ENCODE measurements at regions not wholly inside any gene's neighbourhood (a gene's known extent, or its start where the extent isn't known, plus 50 kb on each side); places are given as distances from the start of the nearest gene placed in this dataset.

DNA sequence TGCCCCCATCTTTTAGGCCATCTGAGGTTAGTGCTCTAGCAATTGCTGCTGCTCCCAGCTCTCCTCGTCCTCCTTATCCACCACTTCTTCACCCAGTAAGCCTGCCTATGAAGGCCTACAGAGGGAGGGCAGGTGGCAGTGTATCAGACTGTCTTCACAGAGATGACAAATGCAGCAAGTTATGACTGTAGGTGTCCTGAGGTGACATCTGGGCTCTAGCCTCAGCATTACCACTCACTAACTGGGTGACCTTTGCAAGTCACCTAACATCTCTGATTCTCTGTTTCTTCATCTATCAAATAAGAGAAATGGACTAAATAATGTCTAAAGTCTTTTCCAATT is 151.6 kb downstream of the NOC3L start:
- TF ChIP-seq GATA2 (IDR thresholded peaks at IDR 0.05; ENCODE audit: low read depth, low read length) (no peak), GATA3 (IDR thresholded peaks at IDR 0.05; ENCODE audit: low read depth, low read length) (no peak)

GRCh38 chr10:94213001-94213530 is 149.7 kb downstream of the NOC3L start:
- TF ChIP-seq GATA2 (IDR thresholded peaks at IDR 0.05; ENCODE audit: low read depth, low read length) (no peak), GATA3 (IDR thresholded peaks at IDR 0.05; ENCODE audit: low read depth, low read length) (no peak)

DNA sequence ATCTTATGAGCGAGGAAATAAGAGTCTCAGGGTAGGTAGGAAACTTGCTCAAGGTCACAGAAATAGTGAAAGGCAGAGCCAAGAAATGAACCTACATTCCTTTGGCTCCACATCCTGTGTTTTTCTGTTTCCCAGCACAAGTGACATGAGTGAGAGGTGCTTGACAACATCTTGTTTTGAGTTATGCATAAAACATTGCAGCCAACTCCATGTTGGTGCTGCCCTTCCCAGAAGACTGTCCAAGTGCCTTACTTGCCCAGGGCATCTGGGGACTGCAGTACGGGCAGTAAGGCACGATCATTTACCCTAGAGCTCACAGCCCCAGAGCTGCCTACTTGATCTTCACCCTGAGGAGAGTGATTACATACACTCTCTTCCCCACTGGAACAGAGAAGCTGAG is 148.8 kb downstream of the NOC3L start:
- TF ChIP-seq GATA2 (IDR thresholded peaks at IDR 0.05; ENCODE audit: low read depth, low read length) (no peak), GATA3 (IDR thresholded peaks at IDR 0.05; ENCODE audit: low read depth, low read length) (no peak)

GRCh38 chr10:94214481-94214893 is 148.3 kb downstream of the NOC3L start:
- TF ChIP-seq GATA3 (IDR thresholded peaks at IDR 0.05; ENCODE audit: low read depth, low read length) (no peak), GATA2 (IDR thresholded peaks at IDR 0.05; ENCODE audit: low read depth, low read length) (no peak)

DNA sequence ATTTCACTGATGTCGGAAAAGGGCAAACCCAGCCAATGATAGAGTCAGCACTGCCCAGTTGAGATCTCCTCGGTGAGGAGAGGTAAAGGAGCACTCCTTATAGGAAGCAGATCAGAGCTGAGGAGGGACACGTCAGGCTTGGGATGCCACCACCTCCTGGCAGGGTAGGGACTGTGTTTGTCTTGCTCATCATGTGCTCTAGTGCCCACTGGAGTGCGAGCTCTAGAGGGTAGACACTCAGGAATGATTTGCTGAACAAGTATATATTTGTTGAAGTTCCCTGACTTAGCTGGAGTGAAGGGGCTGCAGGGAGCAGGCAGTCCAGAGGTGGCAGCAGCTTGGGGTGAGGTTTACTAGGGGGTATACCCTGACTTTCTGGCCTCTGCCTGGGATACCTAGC is 146.5 kb downstream of the NOC3L start:
- no peak for TF ChIP-seq GATA2 (IDR thresholded peaks at IDR 0.05; ENCODE audit: low read depth, low read length)
- TF ChIP-seq GATA3 (IDR thresholded peaks at IDR 0.05; ENCODE audit: low read depth, low read length), result no peak

DNA sequence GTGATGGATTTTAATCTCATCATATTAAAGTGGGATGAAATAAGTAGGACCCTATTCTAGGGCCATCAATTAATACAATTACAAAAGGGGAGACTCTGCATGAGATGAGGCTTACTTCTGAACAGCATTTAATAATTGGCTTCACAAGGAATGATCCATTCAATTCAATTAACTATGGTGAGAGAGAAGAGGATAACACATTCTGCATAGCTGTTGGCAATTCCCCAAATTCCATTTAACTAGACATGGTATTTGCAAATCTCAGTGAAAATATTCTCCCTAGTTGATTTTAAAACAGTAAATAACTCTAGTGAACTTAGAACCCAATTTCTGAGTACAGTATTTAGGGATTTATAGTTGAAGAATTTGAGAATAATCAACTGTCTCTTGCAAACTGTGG is 145.3 kb downstream of the NOC3L start:
- TF ChIP-seq GATA3 (IDR thresholded peaks at IDR 0.05; ENCODE audit: low read depth, low read length) (no peak), GATA2 (IDR thresholded peaks at IDR 0.05; ENCODE audit: low read depth, low read length) (no peak)

- no peak for TF ChIP-seq GATA2 (IDR thresholded peaks at IDR 0.05; ENCODE audit: low read depth, low read length)
Observed at GRCh38 chr10:94218493-94219183, 144.1 kb downstream of the NOC3L start.

DNA sequence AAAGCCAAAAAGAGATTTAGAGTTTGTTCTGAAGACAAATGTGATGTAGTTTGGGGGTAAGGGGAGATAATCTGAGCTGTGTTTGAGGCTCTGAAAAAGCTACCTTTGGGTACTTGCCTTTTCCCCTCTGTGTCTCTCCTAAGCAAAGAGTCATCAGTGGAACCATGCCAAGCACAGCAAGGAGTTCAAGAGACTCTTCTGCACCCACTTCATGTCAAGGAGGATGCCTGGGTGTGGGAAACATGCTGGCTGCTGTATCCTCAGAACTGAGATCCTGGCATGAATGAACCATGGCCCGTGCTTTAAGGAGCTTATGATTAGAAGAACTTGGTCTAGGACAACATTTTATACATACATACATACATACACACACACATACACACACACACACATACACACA is 142.9 kb downstream of the NOC3L start:
- no peak for TF ChIP-seq GATA3 (IDR thresholded peaks at IDR 0.05; ENCODE audit: low read depth, low read length)
- TF ChIP-seq GATA2 (IDR thresholded peaks at IDR 0.05; ENCODE audit: low read depth, low read length), result no peak

DNA sequence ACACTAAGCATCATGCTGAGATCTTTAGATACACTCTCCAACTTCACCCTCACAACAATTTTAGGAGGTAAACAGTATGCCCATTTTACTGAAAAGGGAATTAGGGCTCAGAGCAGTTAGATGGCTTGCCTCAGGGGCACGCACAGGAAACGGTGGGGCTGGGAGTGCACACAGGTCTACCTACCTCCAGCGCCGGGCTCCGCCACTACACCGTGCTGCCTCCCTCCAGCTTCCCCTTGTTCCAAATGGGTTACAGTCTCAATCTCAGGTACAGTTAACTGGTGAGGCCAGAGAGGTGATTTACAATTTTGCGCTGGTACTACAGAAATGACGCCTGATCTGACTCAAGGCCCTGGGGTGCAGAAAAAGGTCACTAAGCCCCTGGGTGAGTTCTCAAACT is 142.0 kb downstream of the NOC3L start:
- TF ChIP-seq GATA2 (IDR thresholded peaks at IDR 0.05; ENCODE audit: low read depth, low read length) (no peak), GATA3 (IDR thresholded peaks at IDR 0.05; ENCODE audit: low read depth, low read length) (no peak)

- TF ChIP-seq GATA3 (IDR thresholded peaks at IDR 0.05; ENCODE audit: low read depth, low read length) (0 out of 2 replicates have a peak, but pooled peaks have one; percentile 19), GATA2 (IDR thresholded peaks at IDR 0.05; ENCODE audit: low read depth, low read length) (peak; percentile 55; the same call in 1 of the 2 replicates)
Observed at GRCh38 chr10:94223702-94224370, 138.9 kb downstream of the NOC3L start.

DNA sequence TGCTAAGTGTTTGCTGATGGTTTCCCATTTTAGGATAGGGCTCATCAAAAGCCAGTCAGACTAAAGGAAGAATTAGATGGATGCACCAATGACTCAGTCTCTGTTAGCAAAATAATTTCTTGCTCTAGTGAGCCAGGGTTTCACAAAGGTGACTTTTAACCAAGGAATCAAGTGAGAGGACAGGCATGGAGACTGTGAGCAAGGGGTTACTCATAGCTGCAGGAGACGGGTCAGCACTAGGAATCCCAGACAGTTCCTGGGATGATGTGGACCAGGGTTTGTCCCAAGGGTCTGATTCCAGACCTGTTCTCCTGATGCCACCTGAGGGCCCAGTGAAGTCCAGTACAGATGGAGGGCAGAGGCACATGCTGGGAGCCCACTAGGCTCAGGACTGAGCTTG is 138.1 kb downstream of the NOC3L start:
- TF ChIP-seq GATA3 (IDR thresholded peaks at IDR 0.05; ENCODE audit: low read depth, low read length) (no peak), GATA2 (IDR thresholded peaks at IDR 0.05; ENCODE audit: low read depth, low read length) (no peak)

GRCh38 chr10:94225589-94225988 is 137.2 kb downstream of the NOC3L start:
- TF ChIP-seq GATA2 (IDR thresholded peaks at IDR 0.05; ENCODE audit: low read depth, low read length) (no peak), GATA3 (IDR thresholded peaks at IDR 0.05; ENCODE audit: low read depth, low read length) (no peak)

DNA sequence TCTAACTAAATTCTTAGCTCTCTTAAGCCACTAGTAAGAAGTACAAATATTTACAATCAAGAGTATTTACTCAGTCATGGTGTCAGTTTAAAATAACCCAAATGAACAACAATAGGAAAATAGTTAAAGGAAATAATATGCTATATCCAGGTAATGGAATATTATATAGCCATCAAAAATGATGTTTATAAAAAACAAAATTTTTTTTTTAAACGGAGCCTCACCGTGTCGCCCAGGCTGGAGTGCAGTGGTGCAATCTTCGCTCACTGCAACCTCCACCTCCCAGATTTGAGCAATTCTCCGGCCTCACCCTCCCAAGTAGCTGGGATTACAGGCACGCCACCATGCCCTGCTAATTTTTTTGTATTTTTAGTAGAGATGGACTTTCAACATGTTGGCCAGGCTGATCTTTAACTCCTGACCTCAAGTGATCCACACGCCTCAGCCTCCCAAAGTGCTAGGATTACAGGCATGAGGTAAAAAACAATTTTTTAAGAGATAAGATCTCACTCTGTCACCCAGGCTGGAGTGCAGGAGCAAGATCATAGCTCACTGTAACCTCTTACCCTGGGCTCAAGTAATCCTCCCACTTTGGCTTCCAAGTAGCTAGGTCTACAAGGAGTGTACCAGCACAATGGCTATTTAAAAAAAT is 132.5 kb downstream of the NOC3L start:
- TF ChIP-seq GATA3 (IDR thresholded peaks at IDR 0.05; ENCODE audit: low read depth, low read length) (no peak), GATA2 (IDR thresholded peaks at IDR 0.05; ENCODE audit: low read depth, low read length) (no peak)

GRCh38 chr10:94232711-94233383 is 129.9 kb downstream of the NOC3L start:
- TF ChIP-seq GATA3 (IDR thresholded peaks at IDR 0.05; ENCODE audit: low read depth, low read length) (no peak), GATA2 (IDR thresholded peaks at IDR 0.05; ENCODE audit: low read depth, low read length) (no peak)

Data from SH-SY5Y (cell line).